ENCODE measurements at regions not wholly inside any gene's neighbourhood (a gene's known extent, or its start where the extent isn't known, plus 50 kb on each side); places are given as distances from the start of the nearest gene placed in this dataset.
"Not testable (repeated sequence)": the region's sequence is repeated elsewhere in the genome, so short reads cannot be mapped to it uniquely, and the experiment has no call there.

GRCh38 chr16:16991711-16992110, 479.0 kb downstream of the XYLT1 start:
- TF ChIP-seq CTCF (IDR thresholded peaks at IDR 0.05; ENCODE audit: low read depth, low read length): no peak
- no peak for DNase-seq (ENCODE audit: low read depth in 2 of 2)
- H3K4me3 ChIP-seq (replicated peaks in 1 of 2; ENCODE audit: low read depth in 2 of 2, low read length in 2 of 2): no peak overlapping the region

- no peak for TF ChIP-seq CTCF (IDR thresholded peaks at IDR 0.05; ENCODE audit: low read depth, low read length)
- no peak overlapping the region for H3K4me3 ChIP-seq (replicated peaks in 1 of 2; ENCODE audit: low read depth in 2 of 2, low read length in 2 of 2)
- DNase-seq (ENCODE audit: low read depth in 2 of 2): no peak
These were observed 477.6 kb downstream of the XYLT1 start for GRCh38 chr16:16992975-16993765.

GRCh38 chr16:16994831-16995230, 475.9 kb downstream of the XYLT1 start:
- no peak overlapping the region for H3K4me3 ChIP-seq (replicated peaks in 1 of 2; ENCODE audit: low read depth in 2 of 2, low read length in 2 of 2)
- DNase-seq (ENCODE audit: low read depth in 2 of 2): no peak
- TF ChIP-seq CTCF (IDR thresholded peaks at IDR 0.05; ENCODE audit: low read depth, low read length): no peak

- no peak for DNase-seq (ENCODE audit: low read depth in 2 of 2)
- no peak for TF ChIP-seq CTCF (IDR thresholded peaks at IDR 0.05; ENCODE audit: low read depth, low read length)
- no peak overlapping the region for H3K4me3 ChIP-seq (replicated peaks in 1 of 2; ENCODE audit: low read depth in 2 of 2, low read length in 2 of 2)
These were observed 473.9 kb downstream of the XYLT1 start for GRCh38 chr16:16996827-16997226.

- no peak for DNase-seq (ENCODE audit: low read depth in 2 of 2)
- H3K4me3 ChIP-seq (replicated peaks in 1 of 2; ENCODE audit: low read depth in 2 of 2, low read length in 2 of 2): no peak overlapping the region
- TF ChIP-seq CTCF (IDR thresholded peaks at IDR 0.05; ENCODE audit: low read depth, low read length): no peak
These were observed 473.4 kb downstream of the XYLT1 start for GRCh38 chr16:16997349-16997748.

- DNase-seq (ENCODE audit: low read depth in 2 of 2): no peak
- TF ChIP-seq CTCF (IDR thresholded peaks at IDR 0.05; ENCODE audit: low read depth, low read length): no peak
- H3K4me3 ChIP-seq (replicated peaks in 1 of 2; ENCODE audit: low read depth in 2 of 2, low read length in 2 of 2): no peak overlapping the region
These were observed 469.3 kb downstream of the XYLT1 start for GRCh38 chr16:17001471-17001870.

GRCh38 chr16:17002565-17002964, 468.2 kb downstream of the XYLT1 start:
- H3K4me3 ChIP-seq (replicated peaks in 1 of 2; ENCODE audit: low read depth in 2 of 2, low read length in 2 of 2): no peak overlapping the region
- no peak for TF ChIP-seq CTCF (IDR thresholded peaks at IDR 0.05; ENCODE audit: low read depth, low read length)
- no peak for DNase-seq (ENCODE audit: low read depth in 2 of 2)

GRCh38 chr16:17005963-17006362, 464.8 kb downstream of the XYLT1 start:
- not testable (repeated sequence) for DNase-seq (ENCODE audit: low read depth in 2 of 2); H3K4me3 ChIP-seq (replicated peaks in 1 of 2; ENCODE audit: low read depth in 2 of 2, low read length in 2 of 2)
